Activated CD8-positive, alpha-beta memory T cell treated with anti-CD3 and anti-CD28 coated beads, Interleukin-2, amount 10 ng/mL, durations not matched to agents 7 days and 5 days (primary cell): ENCODE measurements at regions not wholly inside any gene's neighbourhood (a gene's known extent, or its start where the extent isn't known, plus 50 kb on each side); places are given as distances from the start of the nearest gene placed in this dataset.
"Not testable (repeated sequence)": the region's sequence is repeated elsewhere in the genome, so short reads cannot be mapped to it uniquely, and the experiment has no call there.

ENCODE experiments used
- ATAC-seq: fragments of 150-1000 bp; cut with Tn5 transposase; one replicate; pipeline ENCODE4 v1.10.0; 2021; ENCODE audit warnings: moderate library complexity
- CTCF ChIA-PET: fragments of 350-600 bp; sonication (Branson Sonifier 250); formaldehyde crosslinking; loops from one replicate; lab custom pipeline; 2021; ENCODE audit warnings: antibody characterized with exemption; lab: Charles Lee
- DNase-seq: peaks from one replicate; pipeline ENCODE4 v3.0.0-alpha.2; 2020
- H3K27ac Mint-ChIP-seq: one replicate; pipeline ENCODE4 v1.8.0; 2021; ENCODE audit warnings: mild to moderate bottlenecking, mixed read lengths
- H3K27me3 Mint-ChIP-seq: one replicate; pipeline ENCODE4 v1.8.0; 2021; ENCODE audit warnings: mixed read lengths
- H3K36me3 Mint-ChIP-seq: one replicate; pipeline ENCODE4 v1.8.0; 2021; ENCODE audit warnings: mild to moderate bottlenecking, mixed read lengths
- H3K4me1 Mint-ChIP-seq: one replicate; pipeline ENCODE4 v1.8.0; 2021; ENCODE audit warnings: mixed read lengths
- H3K4me3 Mint-ChIP-seq: one replicate; pipeline ENCODE4 v1.8.0; 2021; ENCODE audit warnings: mild to moderate bottlenecking, moderate library complexity, mixed read lengths
- H3K9me3 Mint-ChIP-seq: one replicate; pipeline ENCODE4 v1.8.0; 2022; ENCODE audit warnings: low read depth, mixed read lengths

DNA sequence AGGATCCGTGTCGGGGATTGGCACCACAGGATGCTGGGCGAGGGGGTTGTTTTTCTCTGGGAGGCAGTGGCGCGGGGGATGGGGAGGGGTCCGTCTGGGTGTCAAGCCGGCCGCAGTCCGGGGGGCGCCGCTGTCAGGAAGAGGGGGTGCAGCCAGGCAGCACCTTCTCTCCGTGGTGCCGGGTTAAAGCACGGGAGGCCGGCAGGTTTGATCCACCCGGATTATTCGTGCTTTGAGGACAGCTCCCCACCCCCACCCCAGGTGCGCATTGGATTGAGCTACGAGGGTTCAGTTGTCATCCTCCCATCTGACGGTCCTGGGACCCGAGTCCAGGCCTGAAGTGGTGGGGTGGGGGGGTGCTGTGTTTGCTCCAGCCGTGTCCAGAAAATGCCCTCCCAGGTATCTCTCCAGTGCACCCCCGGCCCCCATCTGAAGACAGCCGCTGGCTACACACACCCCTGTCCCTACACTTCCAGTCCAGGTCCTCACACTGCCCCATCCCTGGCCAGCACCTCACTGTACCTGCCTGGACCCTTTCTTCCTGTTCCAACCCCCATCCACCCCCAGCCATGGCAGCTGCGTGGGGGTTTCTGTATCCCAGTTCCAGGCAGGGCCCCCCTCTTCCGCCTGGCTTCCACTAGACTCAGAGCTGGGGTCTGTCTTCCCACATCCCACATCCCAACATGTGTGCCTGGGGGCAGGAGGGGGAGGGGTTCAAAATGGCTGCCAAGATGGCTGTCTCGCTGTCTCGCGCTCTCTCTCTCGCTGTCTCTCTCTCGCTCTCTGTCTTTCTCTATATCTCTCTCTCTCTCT lies 114.0 kb downstream of the CRLF3 start:
- peaks cover 25% of the 10 kb centered on the region for H3K4me1 Mint-ChIP-seq
- H3K27ac Mint-ChIP-seq, H3K36me3 Mint-ChIP-seq, CTCF ChIA-PET, H3K9me3 Mint-ChIP-seq, ATAC-seq, DNase-seq: not testable (repeated sequence)
- H3K4me3 Mint-ChIP-seq: peak overlapping the region; percentile 61
- peaks cover 53% of the 10 kb centered on the region for H3K27me3 Mint-ChIP-seq

DNA sequence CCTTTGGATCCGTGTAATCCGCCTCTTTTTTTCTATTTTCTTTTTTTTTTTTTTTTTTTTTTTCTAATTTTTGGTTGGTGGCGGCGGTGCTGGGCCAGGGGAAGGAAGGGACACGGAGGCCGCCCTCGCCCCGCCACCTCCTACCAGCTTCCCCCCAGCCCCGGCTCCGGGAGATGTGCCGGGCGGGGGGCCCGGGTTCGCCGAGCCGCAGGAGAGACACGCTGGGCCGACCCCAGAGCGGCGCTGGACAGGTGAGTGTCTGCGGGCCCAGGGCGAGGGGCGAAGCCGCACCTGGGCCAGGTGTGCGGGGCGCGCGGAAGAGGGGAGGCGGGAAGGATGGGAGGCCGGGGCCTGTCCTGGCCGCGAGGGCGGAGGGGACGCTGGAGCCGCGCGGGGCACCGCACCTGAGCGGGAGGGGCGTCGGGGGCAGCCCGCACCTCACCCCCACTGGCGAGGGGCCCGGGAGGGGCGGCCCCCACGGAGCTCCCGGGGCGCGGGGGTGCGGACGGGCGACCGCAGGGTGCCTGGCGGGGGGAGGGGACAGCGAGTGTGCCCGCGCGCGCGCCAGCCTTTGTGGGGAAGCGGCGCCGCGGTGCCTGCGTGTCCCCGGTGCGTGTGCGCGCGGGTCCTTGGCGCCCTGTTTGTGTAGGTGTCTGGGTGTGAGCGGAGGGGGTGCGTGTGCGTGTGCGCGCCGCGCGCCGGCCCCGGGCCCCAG lies 114.8 kb downstream of the CRLF3 start:
- H3K4me1 Mint-ChIP-seq: peaks cover 22% of the 10 kb centered on the region
- peak; percentile 13 for ATAC-seq
- H3K27ac Mint-ChIP-seq, CTCF ChIA-PET, H3K9me3 Mint-ChIP-seq, DNase-seq, H3K36me3 Mint-ChIP-seq: not testable (repeated sequence)
- H3K27me3 Mint-ChIP-seq: peaks cover 59% of the 10 kb centered on the region
- H3K4me3 Mint-ChIP-seq: peak overlapping the region; percentile 61

DNA sequence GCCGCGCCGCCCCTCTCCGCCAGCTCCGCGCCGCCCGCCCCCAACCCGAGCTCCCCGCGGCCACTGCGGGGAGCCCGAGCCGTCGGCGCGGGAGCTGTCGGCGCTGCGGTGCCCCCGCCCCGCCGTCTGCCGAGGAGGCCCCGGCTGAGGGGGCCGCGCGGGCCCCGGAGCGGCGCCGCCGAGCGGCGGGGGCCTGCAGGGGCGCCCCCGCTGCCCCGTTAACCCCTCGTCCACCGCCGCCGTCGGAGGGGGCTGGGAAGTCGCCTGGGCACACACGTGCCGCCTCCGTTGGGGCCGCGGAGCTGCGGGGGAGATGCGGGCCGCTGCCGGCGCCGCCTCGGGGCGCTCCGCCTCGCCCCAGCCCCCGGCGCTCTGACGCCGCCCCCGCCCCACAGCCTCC lies 115.4 kb downstream of the CRLF3 start:
- H3K27ac Mint-ChIP-seq, H3K4me3 Mint-ChIP-seq, DNase-seq, H3K9me3 Mint-ChIP-seq, H3K36me3 Mint-ChIP-seq: not testable (repeated sequence)
- CTCF ChIA-PET: interaction anchor here (1.0 kb wide), 2 partner anchors 10 to 11 kb away, joined by 3 to 4 read pairs; no protein-coding TSS in a partner anchor
- Mint-ChIP-seq H3K27me3 (peaks cover 64% of the 10 kb centered on the region), H3K4me1 (peaks cover 22% of the 10 kb centered on the region)
- peak; percentile 32 for ATAC-seq

DNA sequence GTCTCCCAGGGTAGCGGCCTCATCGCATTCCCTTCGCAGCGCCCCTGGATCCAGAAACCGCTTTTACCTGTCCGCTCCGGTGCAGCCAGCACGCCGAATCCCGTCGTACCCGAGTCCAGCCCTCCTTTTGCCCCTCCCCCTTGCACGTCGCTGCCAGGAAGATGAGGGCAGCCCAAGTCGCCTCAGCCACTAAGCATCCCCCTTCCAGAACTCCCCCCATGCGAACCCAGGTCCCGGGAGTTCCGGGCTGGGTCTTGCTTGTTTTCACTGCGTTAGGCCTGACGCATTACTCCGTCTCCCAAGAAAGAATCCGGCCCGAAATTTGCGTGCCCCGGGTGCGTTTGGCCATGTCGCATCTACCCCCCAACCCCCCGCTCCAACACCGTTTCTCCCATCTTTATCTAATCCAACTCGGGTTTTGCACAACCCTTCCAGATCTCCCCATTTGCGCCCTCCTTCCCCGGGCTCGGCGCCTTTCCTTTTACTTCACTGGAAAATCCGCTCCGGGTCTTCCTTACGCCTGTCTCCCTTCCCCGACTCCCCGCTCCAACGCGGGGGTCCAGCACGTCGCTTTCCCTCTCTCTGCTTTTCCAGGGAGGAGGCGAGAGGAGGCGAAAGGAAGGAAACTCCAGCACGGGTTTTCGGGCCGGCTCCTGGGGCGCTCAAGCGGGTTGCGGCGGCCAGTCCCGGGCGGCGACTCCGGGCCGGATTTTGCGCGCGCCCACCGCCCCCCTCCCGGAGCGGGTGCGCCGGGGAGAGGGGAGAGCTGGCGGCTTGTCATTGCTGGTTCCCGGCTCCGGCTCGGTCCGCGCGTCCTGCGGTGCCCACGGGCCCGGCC lies 116.0 kb downstream of the CRLF3 start:
- H3K4me1 Mint-ChIP-seq: peaks cover 22% of the 10 kb centered on the region
- CTCF ChIA-PET: interaction anchor here (1.0 kb wide), 2 partner anchors 10 to 12 kb away, joined by 3 to 4 read pairs; no protein-coding TSS in a partner anchor
- peak overlapping the region; percentile 59 for H3K27ac Mint-ChIP-seq
- not testable (repeated sequence) for H3K9me3 Mint-ChIP-seq, H3K36me3 Mint-ChIP-seq
- peak overlapping the region; percentile 84 for H3K4me3 Mint-ChIP-seq
- H3K27me3 Mint-ChIP-seq: peaks cover 67% of the 10 kb centered on the region
- peak; percentile 68 for DNase-seq
- peak; percentile 63 for ATAC-seq

DNA sequence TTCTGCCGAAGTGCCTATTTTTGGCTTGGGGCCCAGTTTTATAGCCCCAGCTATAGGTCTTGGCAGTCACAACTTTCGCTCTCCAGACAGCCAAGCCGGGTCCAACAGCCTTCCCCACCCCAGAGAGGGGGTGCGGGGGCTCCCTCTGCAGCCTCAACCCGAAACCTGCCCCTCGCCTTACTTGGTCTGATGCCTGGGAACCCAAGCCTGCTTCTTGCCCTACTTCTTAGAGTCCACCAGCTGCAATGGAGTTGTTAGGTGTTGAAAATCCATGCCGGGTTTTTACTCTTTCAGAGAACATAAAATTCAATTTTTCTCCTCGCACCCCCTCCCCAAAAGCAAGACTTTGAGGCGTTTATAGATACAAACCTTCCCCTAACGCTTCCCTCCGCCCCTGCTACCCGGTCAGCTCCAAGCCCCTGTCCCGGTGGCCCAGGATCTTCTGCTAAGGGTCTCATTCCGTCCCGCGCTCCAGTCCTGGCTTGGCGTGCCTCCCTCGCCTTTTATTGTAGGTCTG lies 116.7 kb downstream of the CRLF3 start:
- H3K4me1 Mint-ChIP-seq: peaks cover 22% of the 10 kb centered on the region
- CTCF ChIA-PET: interaction anchor here (1.9 kb wide), 1 partner anchor 9 kb away, joined by 8 read pairs; no protein-coding TSS in a partner anchor
- not testable (repeated sequence) for H3K36me3 Mint-ChIP-seq, DNase-seq, H3K27ac Mint-ChIP-seq, ATAC-seq, H3K9me3 Mint-ChIP-seq
- H3K4me3 Mint-ChIP-seq: peak overlapping the region; percentile 84
- H3K27me3 Mint-ChIP-seq: peaks cover 66% of the 10 kb centered on the region

DNA sequence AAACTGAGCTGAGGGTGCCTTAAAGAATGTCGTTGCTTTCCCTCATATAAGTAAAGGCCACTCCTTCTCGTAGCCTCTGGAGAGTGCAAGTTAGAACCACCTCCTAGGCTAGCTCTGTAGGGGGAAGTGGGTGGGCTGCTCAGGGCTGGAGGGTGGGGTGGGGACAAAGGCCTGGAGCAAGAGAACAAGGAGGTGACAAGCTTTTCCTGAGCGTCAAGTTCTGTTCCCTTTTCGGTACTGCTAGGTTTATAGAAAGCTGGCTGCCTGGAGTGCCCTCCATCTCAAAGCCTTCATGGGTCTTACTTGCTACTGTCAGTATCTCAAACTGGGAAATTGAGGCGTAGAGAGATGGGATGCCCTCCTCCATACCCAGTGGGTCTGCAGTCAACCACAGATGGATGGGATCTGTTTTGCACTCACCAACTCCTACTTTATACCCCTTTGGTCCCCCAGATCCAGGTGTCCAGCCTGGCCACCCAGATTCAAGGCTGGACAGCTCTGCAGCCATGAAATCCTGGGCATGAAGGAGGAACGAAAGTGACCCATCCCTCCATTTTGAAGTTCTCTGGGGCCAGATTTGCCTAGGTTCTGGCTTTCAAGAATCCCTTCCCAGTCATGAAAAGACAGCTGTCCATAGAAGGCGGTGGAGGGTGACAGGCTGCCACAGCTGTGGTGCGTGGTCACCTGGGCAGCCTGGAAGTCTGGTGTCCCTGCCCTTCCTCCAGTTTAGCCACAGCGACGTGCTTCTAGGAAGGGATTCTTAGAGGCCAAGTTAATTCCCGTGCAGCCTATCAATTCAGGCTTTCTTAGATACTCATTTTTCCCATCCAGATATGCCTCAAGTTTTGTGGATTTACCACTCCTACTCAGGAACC lies 117.8 kb downstream of the CRLF3 start:
- H3K36me3 Mint-ChIP-seq, H3K9me3 Mint-ChIP-seq, DNase-seq, ATAC-seq, H3K4me3 Mint-ChIP-seq, H3K27ac Mint-ChIP-seq: not testable (repeated sequence)
- Mint-ChIP-seq H3K4me1 (peaks cover 22% of the 10 kb centered on the region), H3K27me3 (peaks cover 68% of the 10 kb centered on the region)
- CTCF ChIA-PET: interaction anchor here (1.9 kb wide), 1 partner anchor 8 kb away, joined by 8 read pairs; no protein-coding TSS in a partner anchor

DNA sequence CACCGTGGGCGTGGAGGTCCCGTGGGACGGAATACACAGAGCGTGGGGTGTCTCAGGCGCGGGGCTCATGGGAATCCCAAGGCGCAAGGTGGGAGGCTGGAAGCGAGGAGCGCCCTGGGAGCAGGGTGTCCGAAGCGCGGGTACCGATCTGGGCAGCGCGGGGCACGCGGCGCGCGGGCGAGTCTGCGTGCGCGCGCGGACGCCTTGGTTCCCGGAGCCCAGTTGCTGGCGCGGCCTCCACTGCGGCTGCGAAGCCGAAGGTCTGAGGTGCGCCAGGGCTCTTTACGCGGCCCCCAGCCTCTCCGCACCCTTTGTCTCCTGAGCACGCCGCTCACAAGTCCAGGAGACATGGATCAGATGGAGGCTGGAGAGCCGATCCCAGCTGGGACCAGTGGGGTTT lies 118.5 kb downstream of the CRLF3 start:
- not testable (repeated sequence) for ATAC-seq, DNase-seq, H3K27ac Mint-ChIP-seq, H3K4me3 Mint-ChIP-seq, H3K9me3 Mint-ChIP-seq, H3K36me3 Mint-ChIP-seq
- H3K27me3 Mint-ChIP-seq: peaks cover 68% of the 10 kb centered on the region
- peaks cover 22% of the 10 kb centered on the region for H3K4me1 Mint-ChIP-seq
- CTCF ChIA-PET: interaction anchor here (1.9 kb wide), 1 partner anchor 8 kb away, joined by 8 read pairs; no protein-coding TSS in a partner anchor

DNA sequence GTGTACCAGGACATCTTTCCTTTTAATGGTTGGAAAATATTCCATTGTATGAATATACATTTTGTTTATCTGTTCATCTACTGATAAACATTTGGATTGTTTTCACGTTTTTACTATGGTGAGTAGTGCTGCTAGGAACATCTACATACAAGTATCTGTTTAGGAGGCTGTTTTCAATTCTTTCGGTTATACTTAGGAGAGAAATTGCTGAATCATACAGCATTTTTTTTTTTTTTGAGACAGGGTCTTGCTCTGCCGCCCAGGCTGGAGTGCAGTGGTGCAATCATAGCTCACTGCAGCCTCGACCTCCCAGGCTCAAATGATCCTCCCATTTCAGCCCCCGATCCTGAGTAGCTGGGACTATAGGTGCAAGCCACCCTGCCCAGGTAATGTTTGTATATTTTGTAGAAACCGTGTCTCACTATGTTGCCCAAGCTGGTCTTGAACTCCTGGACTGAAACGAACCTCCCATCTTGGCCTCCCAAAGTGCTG lies 122.9 kb downstream of the CRLF3 start:
- Mint-ChIP-seq H3K27ac (no peak overlapping the region), H3K4me3 (no peak overlapping the region), H3K36me3 (no peaks in the 10 kb centered on the region), H3K9me3 (no peaks in the 10 kb centered on the region), H3K27me3 (peaks cover 46% of the 10 kb centered on the region), H3K4me1 (peaks cover 8% of the 10 kb centered on the region)
- DNase-seq: no peak
- no peak for ATAC-seq
- CTCF ChIA-PET: interaction anchor here (0.7 kb wide), 1 partner anchor 440 kb away, joined by 3 read pairs; no protein-coding TSS in a partner anchor

DNA sequence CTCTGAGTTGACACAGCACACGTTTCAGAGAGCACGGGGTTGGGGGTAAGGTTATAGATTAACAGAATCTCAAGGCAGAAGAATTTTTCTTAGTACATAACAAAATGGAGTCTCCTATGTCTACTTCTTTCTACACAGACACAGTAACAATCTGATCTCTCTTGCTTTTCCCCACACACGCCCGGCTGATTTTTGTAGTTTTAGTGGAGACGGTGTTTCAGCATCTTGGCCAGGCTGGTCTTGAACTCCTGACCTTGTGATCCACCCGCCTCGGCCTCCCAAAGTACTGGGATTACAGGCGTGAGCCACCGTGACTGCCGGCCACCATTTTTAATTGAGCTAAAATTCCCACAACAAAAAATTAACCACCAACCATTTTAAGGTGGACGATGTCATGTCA lies 123.7 kb downstream of the CRLF3 start:
- H3K27me3 Mint-ChIP-seq: peaks cover 43% of the 10 kb centered on the region
- H3K4me1 Mint-ChIP-seq, DNase-seq, H3K9me3 Mint-ChIP-seq, H3K27ac Mint-ChIP-seq, ATAC-seq, H3K4me3 Mint-ChIP-seq, CTCF ChIA-PET, H3K36me3 Mint-ChIP-seq: not testable (repeated sequence)

DNA sequence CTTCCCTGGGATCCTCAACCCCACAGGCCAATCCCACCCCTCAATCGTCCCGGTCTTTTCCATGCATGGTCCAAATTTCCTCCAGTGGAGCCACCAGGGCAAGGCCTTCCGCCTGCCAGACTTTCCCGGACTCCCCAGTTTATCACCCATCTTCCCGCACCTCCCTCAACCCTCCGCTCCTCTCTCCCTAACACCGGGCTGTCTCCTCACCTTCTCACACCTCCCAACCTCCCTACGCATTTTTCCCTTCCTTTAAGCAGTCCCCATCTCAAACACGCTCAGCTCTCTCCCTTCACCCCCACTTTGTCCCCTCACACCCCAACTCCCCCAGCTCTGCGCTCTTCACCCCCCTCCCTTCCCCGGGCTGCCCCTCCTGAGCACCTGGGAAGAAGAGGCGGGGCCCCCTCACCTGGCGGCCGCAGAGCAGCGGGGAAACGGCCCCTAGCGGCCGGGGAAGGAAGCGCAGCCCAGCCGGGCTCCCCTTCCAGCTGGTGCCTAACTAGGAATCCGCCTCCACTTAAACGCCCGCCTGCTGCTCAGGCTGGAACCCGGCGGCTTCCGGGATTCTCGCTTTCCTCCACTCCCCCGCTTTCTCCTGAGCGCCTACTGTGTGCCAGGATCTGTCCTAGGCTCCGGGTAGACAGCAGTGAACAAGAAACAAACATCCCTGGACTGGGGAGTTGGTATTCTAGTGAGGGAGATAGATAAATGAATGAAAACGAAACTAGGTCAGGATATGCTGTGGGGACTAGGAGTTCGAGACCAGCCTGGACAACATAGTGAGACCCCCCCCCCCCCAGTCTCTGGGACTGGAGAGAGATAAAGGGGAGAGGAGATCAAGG lies 126.7 kb downstream of the CRLF3 start:
- peaks cover 15% of the 10 kb centered on the region for H3K4me1 Mint-ChIP-seq
- CTCF ChIA-PET: interaction anchor here (0.6 to 2.4 kb wide), 8 partner anchors 9 to 377 kb away, joined by 3 to 10 read pairs (median 3); partner anchors contain the start of gene GOSR1
- H3K27ac Mint-ChIP-seq: peak overlapping the region; percentile 29
- not testable (repeated sequence) for H3K36me3 Mint-ChIP-seq, H3K9me3 Mint-ChIP-seq
- peak; percentile 86 for ATAC-seq
- peak overlapping the region; percentile 76 for H3K4me3 Mint-ChIP-seq
- H3K27me3 Mint-ChIP-seq: peaks cover 28% of the 10 kb centered on the region
- peak; percentile 74 for DNase-seq

DNA sequence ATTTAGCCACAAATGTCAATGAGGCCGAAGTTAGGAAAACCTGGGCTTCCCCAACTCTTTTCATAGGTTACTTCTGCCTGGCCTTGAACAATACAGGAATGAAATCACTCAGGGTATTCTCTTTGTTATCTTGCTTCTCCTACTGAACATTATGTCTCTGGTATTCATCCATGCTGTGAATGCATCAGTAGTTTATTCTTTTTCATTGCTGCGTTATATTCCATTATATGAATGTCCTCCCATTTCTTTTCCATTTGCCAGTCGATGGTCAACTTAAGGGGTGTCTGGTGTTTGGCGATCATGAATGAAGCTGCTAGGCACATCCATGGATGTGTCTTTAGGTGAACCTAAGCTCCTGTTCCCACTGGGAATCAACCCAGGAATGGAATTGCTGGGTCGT lies 128.3 kb downstream of the CRLF3 start:
- H3K36me3 Mint-ChIP-seq: no peaks in the 10 kb centered on the region
- H3K9me3 Mint-ChIP-seq: no peaks in the 10 kb centered on the region
- ATAC-seq (no peak), DNase-seq (no peak)
- no peak overlapping the region for H3K27ac Mint-ChIP-seq
- H3K4me1 Mint-ChIP-seq: peaks cover 15% of the 10 kb centered on the region
- peaks cover 20% of the 10 kb centered on the region for H3K27me3 Mint-ChIP-seq
- CTCF ChIA-PET: no interaction called here
- no peak overlapping the region for H3K4me3 Mint-ChIP-seq
